Endothelial cell (in vitro differentiated cells): ENCODE measurements at regions not wholly inside any gene's neighbourhood (a gene's known extent, or its start where the extent isn't known, plus 50 kb on each side); places are given as distances from the start of the nearest gene placed in this dataset.
"Not testable (repeated sequence)": the region's sequence is repeated elsewhere in the genome, so short reads cannot be mapped to it uniquely, and the experiment has no call there.

Experiments
- DNase-seq: peaks from one replicate; pipeline ENCODE4 v3.0.0; 2021; ENCODE audit warnings: low spot score
- H3K27ac Mint-ChIP-seq: one replicate; pipeline ENCODE4 v1.8.0; 2021; ENCODE audit warnings: mixed read lengths, inconsistent platforms; ENCODE audit not compliant: unreplicated experiment
- H3K27me3 Mint-ChIP-seq: one replicate; pipeline ENCODE4 v1.8.0; 2021; ENCODE audit warnings: mild to moderate bottlenecking, moderate library complexity, mixed read lengths, inconsistent platforms; ENCODE audit not compliant: unreplicated experiment
- H3K36me3 Mint-ChIP-seq: one replicate; pipeline ENCODE4 v1.8.0; 2021; ENCODE audit warnings: mild to moderate bottlenecking, low read depth, mixed read lengths, inconsistent platforms; ENCODE audit not compliant: unreplicated experiment
- H3K4me1 Mint-ChIP-seq: one replicate; pipeline ENCODE4 v1.8.0; 2021; ENCODE audit warnings: mild to moderate bottlenecking, mixed read lengths, inconsistent platforms; ENCODE audit not compliant: unreplicated experiment
- H3K4me3 Mint-ChIP-seq: one replicate; pipeline ENCODE4 v1.8.0; 2021; ENCODE audit warnings: mild to moderate bottlenecking, mixed read lengths, inconsistent platforms; ENCODE audit not compliant: unreplicated experiment
- H3K9me3 Mint-ChIP-seq: one replicate; pipeline ENCODE4 v1.8.0; 2021; ENCODE audit warnings: mixed read lengths, inconsistent platforms; ENCODE audit not compliant: unreplicated experiment
- CTCF ChIP-seq: fragments of 200-600 bp; sonication (generic); IDR thresholded peaks from one replicate; pipeline ENCODE4 v1.5.0; 2021; ENCODE audit warnings: antibody characterized with exemption; ENCODE audit not compliant: unreplicated experiment

GRCh38 chr17:62231293-62231692 lies 149.1 kb upstream of the EFCAB3 start:
- DNase-seq, H3K27me3 Mint-ChIP-seq, H3K36me3 Mint-ChIP-seq, H3K27ac Mint-ChIP-seq, H3K9me3 Mint-ChIP-seq, H3K4me1 Mint-ChIP-seq, H3K4me3 Mint-ChIP-seq: not testable (repeated sequence)

- not testable (repeated sequence) for H3K27me3 Mint-ChIP-seq, H3K4me1 Mint-ChIP-seq, H3K27ac Mint-ChIP-seq, H3K4me3 Mint-ChIP-seq, H3K36me3 Mint-ChIP-seq, H3K9me3 Mint-ChIP-seq
- peak; percentile 36 for TF ChIP-seq CTCF
- DNase-seq, result peak; percentile 18
Observed at GRCh38 chr17:62226610-62227240, 153.6 kb upstream of the EFCAB3 start.

GRCh38 chr17:62223585-62223984 lies 156.8 kb upstream of the EFCAB3 start:
- H3K4me1 Mint-ChIP-seq, H3K27me3 Mint-ChIP-seq, H3K36me3 Mint-ChIP-seq, H3K9me3 Mint-ChIP-seq, H3K4me3 Mint-ChIP-seq, H3K27ac Mint-ChIP-seq, DNase-seq: not testable (repeated sequence)

GRCh38 chr17:62219221-62219899 lies 154.3 kb upstream of the MED13 start:
- no peaks in the 10 kb centered on the region for H3K9me3 Mint-ChIP-seq

GRCh38 chr17:62216847-62217246 lies 151.8 kb upstream of the MED13 start:
- no peak for TF ChIP-seq CTCF
- Mint-ChIP-seq H3K4me3 (no peak overlapping the region), H3K27me3 (peaks cover 3% of the 10 kb centered on the region), H3K36me3 (no peaks in the 10 kb centered on the region), H3K9me3 (no peaks in the 10 kb centered on the region), H3K4me1 (no peaks in the 10 kb centered on the region), H3K27ac (no peak overlapping the region)
- no peak for DNase-seq

More at GRCh38 chr17:62219221-62219899, 154.3 kb upstream of the MED13 start:
- DNase-seq, result no peak
- TF ChIP-seq CTCF, result no peak
- no peak overlapping the region for H3K4me3 Mint-ChIP-seq
- no peaks in the 10 kb centered on the region for H3K4me1 Mint-ChIP-seq
- H3K27me3 Mint-ChIP-seq, result peaks cover 3% of the 10 kb centered on the region
- no peaks in the 10 kb centered on the region for H3K36me3 Mint-ChIP-seq
- no peak overlapping the region for H3K27ac Mint-ChIP-seq

GRCh38 chr17:62215891-62216290 lies 150.8 kb upstream of the MED13 start:
- DNase-seq, H3K4me3 Mint-ChIP-seq, H3K4me1 Mint-ChIP-seq, H3K27ac Mint-ChIP-seq, H3K9me3 Mint-ChIP-seq, H3K36me3 Mint-ChIP-seq, H3K27me3 Mint-ChIP-seq: not testable (repeated sequence)
